GM18508 (cell line): ENCODE measurements at regions not wholly inside any gene's neighbourhood (a gene's known extent, or its start where the extent isn't known, plus 50 kb on each side); places are given as distances from the start of the nearest gene placed in this dataset.
"Not testable (repeated sequence)": the region's sequence is repeated elsewhere in the genome, so short reads cannot be mapped to it uniquely, and the experiment has no call there.

Experiments
- ATAC-seq: cut with Tn5 transposase; IDR thresholded peaks from one replicate; pipeline ENCODE4 v1.9.1; 2021; ENCODE audit warnings: moderate number of reproducible peaks; ENCODE audit not compliant: insufficient read depth, unreplicated experiment

- no peak for ATAC-seq
Measured at GRCh38 chr2:58767828-58768714, 526.9 kb upstream of the FANCL start.

- no peak for ATAC-seq
Measured at GRCh38 chr2:58764338-58765104, 523.4 kb upstream of the FANCL start.

- peak; percentile 67 for ATAC-seq
Measured at GRCh38 chr2:58762176-58762781, 521.2 kb upstream of the FANCL start.

GRCh38 chr2:58757971-58758370, 516.8 kb upstream of the FANCL start:
- no peak for ATAC-seq

- no peak for ATAC-seq
Measured at GRCh38 chr2:58756336-58756735, 515.2 kb upstream of the FANCL start.

GRCh38 chr2:58752507-58752906, 511.4 kb upstream of the FANCL start:
- ATAC-seq, result not testable (repeated sequence)

- ATAC-seq, result not testable (repeated sequence)
Measured at GRCh38 chr2:58751676-58752075, 510.6 kb upstream of the FANCL start.

- no peak for ATAC-seq
Measured at GRCh38 chr2:58749041-58749440, 507.9 kb upstream of the FANCL start.

GRCh38 chr2:58745334-58745733, 504.2 kb upstream of the FANCL start:
- ATAC-seq, result not testable (repeated sequence)

- no peak for ATAC-seq
Measured at GRCh38 chr2:58740426-58740825, 499.3 kb upstream of the FANCL start.

GRCh38 chr2:58739033-58739432, 497.9 kb upstream of the FANCL start:
- ATAC-seq, result no peak

GRCh38 chr2:58734365-58734764, 493.2 kb upstream of the FANCL start:
- no peak for ATAC-seq

- ATAC-seq, result no peak
Measured at GRCh38 chr2:58732999-58733398, 491.9 kb upstream of the FANCL start.

GRCh38 chr2:58731488-58731869, 490.4 kb upstream of the FANCL start:
- no peak for ATAC-seq

GRCh38 chr2:58730764-58731487, 489.8 kb upstream of the FANCL start:
- no peak for ATAC-seq

- ATAC-seq, result no peak
Measured at GRCh38 chr2:58727981-58728656, 487.0 kb upstream of the FANCL start.

GRCh38 chr2:58721912-58722591, 480.9 kb upstream of the FANCL start:
- no peak for ATAC-seq

- no peak for ATAC-seq
Measured at GRCh38 chr2:58720770-58721697, 479.9 kb upstream of the FANCL start.
